Activated naive CD8-positive, alpha-beta T cell treated with anti-CD3 and anti-CD28 coated beads, Interleukin-2, amount 50 U/mL, for 24 hours (primary cell): ENCODE measurements at regions not wholly inside any gene's neighbourhood (a gene's known extent, or its start where the extent isn't known, plus 50 kb on each side); places are given as distances from the start of the nearest gene placed in this dataset.

Experiments
- ATAC-seq: fragments of 150-1000 bp; cut with Tn5 transposase; one replicate; pipeline ENCODE4 v1.10.0; 2021
- DNase-seq: peaks from one replicate; pipeline ENCODE4 v3.0.0; 2021
- H3K27ac Mint-ChIP-seq: one replicate; pipeline ENCODE4 v1.8.0; 2021; ENCODE audit warnings: mild to moderate bottlenecking, mixed read lengths
- H3K27me3 Mint-ChIP-seq: one replicate; pipeline ENCODE4 v1.8.0; 2021; ENCODE audit warnings: mixed read lengths
- H3K36me3 Mint-ChIP-seq: one replicate; pipeline ENCODE4 v1.8.0; 2021; ENCODE audit warnings: low read depth, mixed read lengths
- H3K4me1 Mint-ChIP-seq: one replicate; pipeline ENCODE4 v1.8.0; 2021; ENCODE audit warnings: mixed read lengths
- H3K4me3 Mint-ChIP-seq: one replicate; pipeline ENCODE4 v1.8.0; 2021; ENCODE audit warnings: mild to moderate bottlenecking, moderate library complexity, mixed read lengths
- H3K9me3 Mint-ChIP-seq: one replicate; pipeline ENCODE4 v1.8.0; 2021; ENCODE audit warnings: mixed read lengths

- DNase-seq (no peak), ATAC-seq (no peak)
- Mint-ChIP-seq H3K4me3 (no peak overlapping the region), H3K36me3 (no peaks in the 10 kb centered on the region), H3K9me3 (no peaks in the 10 kb centered on the region), H3K4me1 (no peaks in the 10 kb centered on the region), H3K27ac (no peak overlapping the region), H3K27me3 (peaks cover 15% of the 10 kb centered on the region)
These were observed 90.5 kb upstream of the IRX6 start for GRCh38 chr16:55233464-55233863.

GRCh38 chr16:55236655-55237054 lies 87.3 kb upstream of the IRX6 start:
- Mint-ChIP-seq H3K36me3 (no peaks in the 10 kb centered on the region), H3K27ac (no peak overlapping the region)

GRCh38 chr16:55239723-55240122 lies 84.3 kb upstream of the IRX6 start:
- H3K4me3 Mint-ChIP-seq = no peak overlapping the region
- ATAC-seq = no peak
- no peaks in the 10 kb centered on the region for H3K36me3 Mint-ChIP-seq
- H3K9me3 Mint-ChIP-seq = peaks cover 3% of the 10 kb centered on the region
- H3K4me1 Mint-ChIP-seq = no peaks in the 10 kb centered on the region
- DNase-seq = no peak
- no peak overlapping the region for H3K27ac Mint-ChIP-seq
- H3K27me3 Mint-ChIP-seq = peaks cover 3% of the 10 kb centered on the region

More at GRCh38 chr16:55236655-55237054, 87.3 kb upstream of the IRX6 start:
- Mint-ChIP-seq H3K4me1 (no peaks in the 10 kb centered on the region), H3K9me3 (peaks cover under 1% of the 10 kb centered on the region), H3K27me3 (peaks cover 9% of the 10 kb centered on the region), H3K4me3 (no peak overlapping the region)
- DNase-seq (no peak), ATAC-seq (no peak)

GRCh38 chr16:55240888-55241287 lies 83.1 kb upstream of the IRX6 start:
- Mint-ChIP-seq H3K9me3 (peaks cover 3% of the 10 kb centered on the region), H3K4me3 (no peak overlapping the region), H3K27ac (no peak overlapping the region), H3K4me1 (no peaks in the 10 kb centered on the region), H3K27me3 (peaks cover 3% of the 10 kb centered on the region), H3K36me3 (no peaks in the 10 kb centered on the region)
- DNase-seq (no peak), ATAC-seq (no peak)

DNA sequence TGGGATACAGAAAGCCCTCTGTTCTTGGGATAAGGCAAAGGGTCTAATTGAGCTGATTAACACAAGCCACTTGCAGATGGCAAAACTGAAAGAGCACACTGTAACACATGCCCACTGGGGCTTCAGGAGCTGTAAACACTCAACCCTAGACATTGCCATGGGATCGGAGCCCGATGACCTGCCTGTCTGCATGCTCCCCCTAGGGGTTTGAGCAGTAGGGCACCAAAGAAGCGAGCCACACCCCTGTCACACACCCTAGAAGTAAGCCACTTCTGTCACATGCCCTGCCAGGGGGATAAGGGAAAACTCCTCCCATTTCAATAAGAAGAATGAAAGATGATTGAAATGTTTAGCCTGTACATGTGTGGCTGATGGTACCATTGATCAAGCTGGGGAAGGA lies 81.3 kb upstream of the IRX6 start:
- Mint-ChIP-seq H3K4me1 (no peaks in the 10 kb centered on the region), H3K27me3 (peaks cover 3% of the 10 kb centered on the region), H3K4me3 (no peak overlapping the region), H3K27ac (no peak overlapping the region), H3K36me3 (no peaks in the 10 kb centered on the region), H3K9me3 (peaks cover 3% of the 10 kb centered on the region)
- no peak for DNase-seq
- ATAC-seq = no peak

DNA sequence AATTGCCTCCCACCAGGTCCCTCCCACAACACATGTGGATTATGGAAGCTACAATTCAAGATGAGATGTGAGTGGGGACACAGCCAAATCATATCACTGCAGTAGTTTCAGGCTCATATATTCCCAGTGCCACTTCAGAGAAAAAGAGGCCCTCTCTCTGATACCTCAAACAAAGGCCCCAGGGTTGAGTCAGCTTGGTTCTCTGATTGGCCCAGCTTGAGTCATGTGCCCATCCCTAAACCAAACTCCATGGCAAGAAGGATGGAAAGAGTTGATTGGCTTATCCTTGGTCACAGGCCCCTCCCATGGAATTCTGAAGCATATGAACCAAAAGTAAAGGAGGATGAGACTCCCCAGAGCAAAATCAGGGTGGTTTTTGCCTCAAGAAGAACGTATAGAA lies 75.9 kb upstream of the IRX6 start:
- DNase-seq (no peak), ATAC-seq (no peak)
- Mint-ChIP-seq H3K4me3 (no peak overlapping the region), H3K27ac (no peak overlapping the region), H3K27me3 (peaks cover 5% of the 10 kb centered on the region), H3K4me1 (no peaks in the 10 kb centered on the region), H3K36me3 (no peaks in the 10 kb centered on the region), H3K9me3 (no peaks in the 10 kb centered on the region)

GRCh38 chr16:55248494-55248893 lies 75.5 kb upstream of the IRX6 start:
- Mint-ChIP-seq H3K9me3 (no peaks in the 10 kb centered on the region), H3K27me3 (peaks cover 5% of the 10 kb centered on the region), H3K4me3 (no peak overlapping the region), H3K4me1 (no peaks in the 10 kb centered on the region), H3K36me3 (no peaks in the 10 kb centered on the region), H3K27ac (no peak overlapping the region)
- ATAC-seq (no peak), DNase-seq (no peak)

DNA sequence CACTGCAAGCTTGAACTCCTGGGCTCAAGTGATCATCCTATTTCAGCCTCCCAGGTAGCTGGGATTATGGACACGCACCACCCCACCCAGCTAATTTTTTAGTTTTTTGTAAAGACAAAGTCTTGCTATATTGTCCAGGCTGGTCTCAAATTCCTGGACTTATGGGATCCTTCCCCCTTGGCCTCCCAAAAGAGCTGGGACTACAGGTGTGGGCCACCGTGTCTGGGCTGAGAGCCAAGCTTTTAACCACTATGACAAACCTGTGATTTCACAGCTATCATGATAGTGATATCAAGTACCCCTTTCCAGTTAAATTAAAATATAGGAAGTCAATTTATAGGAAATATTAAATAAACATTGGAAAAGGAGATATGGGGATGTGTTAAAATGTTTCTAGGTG lies 74.6 kb upstream of the IRX6 start:
- no peak overlapping the region for H3K27ac Mint-ChIP-seq
- H3K4me3 Mint-ChIP-seq = no peak overlapping the region
- DNase-seq (no peak), ATAC-seq (no peak)
- no peaks in the 10 kb centered on the region for H3K36me3 Mint-ChIP-seq
- H3K27me3 Mint-ChIP-seq = peaks cover 5% of the 10 kb centered on the region
- peaks cover 6% of the 10 kb centered on the region for H3K9me3 Mint-ChIP-seq
- no peaks in the 10 kb centered on the region for H3K4me1 Mint-ChIP-seq

- Mint-ChIP-seq H3K4me3 (no peak overlapping the region), H3K27ac (no peak overlapping the region), H3K36me3 (no peaks in the 10 kb centered on the region), H3K4me1 (no peaks in the 10 kb centered on the region), H3K27me3 (peaks cover 5% of the 10 kb centered on the region), H3K9me3 (peaks cover 11% of the 10 kb centered on the region)
- ATAC-seq = no peak
- DNase-seq = no peak
These were observed 74.1 kb upstream of the IRX6 start for GRCh38 chr16:55249936-55250335.

GRCh38 chr16:55250701-55251100 lies 73.3 kb upstream of the IRX6 start:
- DNase-seq (no peak), ATAC-seq (no peak)
- Mint-ChIP-seq H3K4me1 (no peaks in the 10 kb centered on the region), H3K4me3 (no peak overlapping the region), H3K9me3 (peaks cover 13% of the 10 kb centered on the region), H3K27ac (no peak overlapping the region), H3K36me3 (no peaks in the 10 kb centered on the region), H3K27me3 (peaks cover 5% of the 10 kb centered on the region)

GRCh38 chr16:55251151-55251550 lies 72.9 kb upstream of the IRX6 start:
- H3K36me3 Mint-ChIP-seq = no peaks in the 10 kb centered on the region
- no peaks in the 10 kb centered on the region for H3K4me1 Mint-ChIP-seq
- DNase-seq (no peak), ATAC-seq (no peak)
- peaks cover 5% of the 10 kb centered on the region for H3K27me3 Mint-ChIP-seq
- no peak overlapping the region for H3K4me3 Mint-ChIP-seq
- H3K9me3 Mint-ChIP-seq = peaks cover 13% of the 10 kb centered on the region
- H3K27ac Mint-ChIP-seq = no peak overlapping the region

- Mint-ChIP-seq H3K27me3 (peaks cover 6% of the 10 kb centered on the region), H3K4me1 (no peaks in the 10 kb centered on the region), H3K9me3 (peaks cover 13% of the 10 kb centered on the region), H3K4me3 (no peak overlapping the region), H3K36me3 (no peaks in the 10 kb centered on the region), H3K27ac (no peak overlapping the region)
- DNase-seq = no peak
- ATAC-seq = no peak
These were observed 71.4 kb upstream of the IRX6 start for GRCh38 chr16:55252577-55252976.

GRCh38 chr16:55253987-55254386 lies 70.0 kb upstream of the IRX6 start:
- H3K9me3 Mint-ChIP-seq = peaks cover 13% of the 10 kb centered on the region
- H3K27me3 Mint-ChIP-seq = peaks cover 6% of the 10 kb centered on the region
- no peak overlapping the region for H3K4me3 Mint-ChIP-seq
- H3K4me1 Mint-ChIP-seq = no peaks in the 10 kb centered on the region
- H3K36me3 Mint-ChIP-seq = no peaks in the 10 kb centered on the region
- DNase-seq = no peak
- ATAC-seq = no peak
- H3K27ac Mint-ChIP-seq = no peak overlapping the region

GRCh38 chr16:55255733-55256282 lies 68.2 kb upstream of the IRX6 start:
- Mint-ChIP-seq H3K36me3 (no peaks in the 10 kb centered on the region), H3K4me3 (no peak overlapping the region), H3K4me1 (no peaks in the 10 kb centered on the region), H3K9me3 (peaks cover 13% of the 10 kb centered on the region), H3K27ac (no peak overlapping the region), H3K27me3 (peaks cover 6% of the 10 kb centered on the region)
- ATAC-seq (no peak), DNase-seq (no peak)

- no peaks in the 10 kb centered on the region for H3K4me1 Mint-ChIP-seq
- H3K9me3 Mint-ChIP-seq = peaks cover 13% of the 10 kb centered on the region
- ATAC-seq (no peak), DNase-seq (no peak)
- H3K27me3 Mint-ChIP-seq = peaks cover 2% of the 10 kb centered on the region
- H3K36me3 Mint-ChIP-seq = no peaks in the 10 kb centered on the region
- no peak overlapping the region for H3K27ac Mint-ChIP-seq
- no peak overlapping the region for H3K4me3 Mint-ChIP-seq
These were observed 67.5 kb upstream of the IRX6 start for GRCh38 chr16:55256412-55257016.
